PC-9 (cell line): ENCODE measurements at regions not wholly inside any gene's neighbourhood (a gene's known extent, or its start where the extent isn't known, plus 50 kb on each side); places are given as distances from the start of the nearest gene placed in this dataset.

Experiments used
- BruUV-seq: library from RNA; stranded (reverse); fragments of 400-500 nt; replicated peaks from 2 replicates; lab custom pipeline; 2021; lab: Mats Ljungman, UMichigan
- CTCF ChIA-PET: fragments of 300-600 bp; sonication (Branson Sonifier 250); formaldehyde crosslinking; loops from one replicate; lab custom pipeline; 2022; ENCODE audit warnings: antibody characterized with exemption; lab: Charles Lee
- POLR2A ChIA-PET: fragments of 300-600 bp; sonication (Branson Sonifier 250); formaldehyde crosslinking; loops from one replicate; lab custom pipeline; 2022; ENCODE audit warnings: antibody characterized with exemption; ENCODE audit not compliant: unreplicated experiment; lab: Charles Lee
- DNase-seq, 2 experiments: peaks; one replicate each; pipeline versions ENCODE4 v3.0.0 to v3.0.0-alpha.2; 2015 to 2022; ENCODE audit warnings: mixed read lengths in 1 of 2
- H2AFZ ChIP-seq: fragments of 200-600 bp; sonication (generic); 2 replicates; pipeline ENCODE4 v1.8.1; 2017; ENCODE audit warnings: antibody characterized with exemption
- H3F3A ChIP-seq: fragments of 200-600 bp; sonication (generic); 2 replicates; pipeline ENCODE4 v1.8.1; 2017; ENCODE audit warnings: antibody characterized with exemption, mild to moderate bottlenecking, low read depth; ENCODE audit not compliant: insufficient read depth
- H3K27ac ChIP-seq: fragments of 200-600 bp; sonication (generic); 2 replicates; pipeline ENCODE4 v1.6.1; 2016; ENCODE audit warnings: mixed run types
- H3K27me3 ChIP-seq: fragments of 200-600 bp; sonication (generic); 2 replicates; pipeline ENCODE4 v1.6.1; 2016; ENCODE audit warnings: low read depth, mixed run types; ENCODE audit not compliant: insufficient read depth
- H3K36me3 ChIP-seq: fragments of 200-600 bp; sonication (generic); 2 replicates; pipeline ENCODE4 v1.6.1; 2016; ENCODE audit warnings: low read depth, mixed run types
- H3K4me1 ChIP-seq: fragments of 200-600 bp; sonication (generic); replicated peaks from 2 replicates; pipeline ENCODE4 v1.6.1; 2016; ENCODE audit warnings: mixed run types; ENCODE audit not compliant: insufficient read depth
- H3K4me2 ChIP-seq: fragments of 200-600 bp; sonication (generic); 2 replicates; pipeline ENCODE4 v1.6.1; 2017; ENCODE audit warnings: mixed run types
- H3K4me3 ChIP-seq: fragments of 200-600 bp; sonication (generic); 2 replicates; pipeline ENCODE4 v1.6.1; 2016; ENCODE audit warnings: mixed run types
- H3K79me2 ChIP-seq: fragments of 200-600 bp; sonication (generic); 2 replicates; pipeline ENCODE4 v1.6.1; 2017; ENCODE audit warnings: low read depth, mixed run types
- H3K9me2 ChIP-seq: fragments of 200-600 bp; sonication (generic); 2 replicates; pipeline ENCODE4 v1.8.1; 2017; ENCODE audit warnings: mild to moderate bottlenecking; ENCODE audit not compliant: insufficient read depth
- H3K9me3 ChIP-seq: fragments of 200-600 bp; sonication (generic); 2 replicates; pipeline ENCODE4 v1.8.1; 2016; ENCODE audit warnings: low read depth; ENCODE audit not compliant: insufficient read depth
- H4K20me1 ChIP-seq: fragments of 200-600 bp; sonication (generic); 2 replicates; pipeline ENCODE4 v1.8.1; 2017; ENCODE audit not compliant: insufficient read depth
- CTCF ChIP-seq: fragments of 200-600 bp; sonication (generic); conservative IDR thresholded peaks from 2 replicates; pipeline ENCODE4 v1.6.1; 2017; ENCODE audit warnings: mixed run types, antibody characterized with exemption, mild to moderate bottlenecking, moderate library complexity
- EZH2 ChIP-seq: fragments of 200-600 bp; sonication (generic); IDR thresholded peaks from 2 replicates; pipeline ENCODE4 v1.8.0; 2017; ENCODE audit warnings: antibody characterized with exemption, low read depth
- intact Hi-C: fragments of 100-400 bp; cut with micrococcal nuclease; formaldehyde crosslinking; loops from one replicate; pipeline ENCODE4 v1.10.0; 2022; ENCODE audit not compliant: unreplicated experiment

DNA sequence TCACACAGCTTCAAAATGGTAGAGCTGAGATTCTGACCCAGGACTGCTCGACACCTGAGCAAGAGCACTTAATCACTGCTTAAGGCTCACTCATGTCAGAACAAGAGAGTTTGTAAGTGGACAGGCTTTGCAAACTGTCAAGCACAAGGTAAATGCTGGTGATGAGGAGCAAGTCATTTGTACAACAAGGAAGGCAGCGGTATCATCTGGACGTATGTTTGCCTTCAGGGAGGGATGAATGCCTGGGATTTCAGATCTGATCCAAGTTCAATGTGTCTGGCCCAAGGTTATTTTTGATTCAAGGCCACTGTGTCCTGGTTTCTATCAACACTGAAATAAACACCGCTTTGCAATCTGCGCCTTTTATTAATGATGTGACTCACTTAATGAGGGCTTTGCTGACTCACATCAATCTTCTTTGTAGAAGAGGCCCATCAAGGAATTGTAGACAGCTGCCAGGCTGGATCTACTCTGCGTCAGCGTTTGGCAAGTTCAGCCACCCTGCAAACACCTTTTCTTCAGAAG is 174.4 kb upstream of the HS3ST3A1 start:
- Histone ChIP-seq H3K9me2 (no peaks in the 10 kb centered on the region), H3F3A (no peaks in the 10 kb centered on the region), H3K36me3 (no peaks in the 10 kb centered on the region), H3K4me2 (no peak overlapping the region), H3K4me1 (no peaks in the 10 kb centered on the region), H3K27ac (no peak overlapping the region), H4K20me1 (no peaks in the 10 kb centered on the region), H3K27me3 (no peaks in the 10 kb centered on the region), H3K79me2 (no peaks in the 10 kb centered on the region), H2AFZ (no peak overlapping the region), H3K4me3 (no peak overlapping the region), H3K9me3 (no peaks in the 10 kb centered on the region)
- ChIA-PET CTCF (no interaction called here), POLR2A (no interaction called here)
- intact Hi-C loops = no loop called here
- BruUV-seq = no TSS peak
- no peak for DNase-seq
- no peak for TF ChIP-seq CTCF
- no peak for TF ChIP-seq EZH2

DNA sequence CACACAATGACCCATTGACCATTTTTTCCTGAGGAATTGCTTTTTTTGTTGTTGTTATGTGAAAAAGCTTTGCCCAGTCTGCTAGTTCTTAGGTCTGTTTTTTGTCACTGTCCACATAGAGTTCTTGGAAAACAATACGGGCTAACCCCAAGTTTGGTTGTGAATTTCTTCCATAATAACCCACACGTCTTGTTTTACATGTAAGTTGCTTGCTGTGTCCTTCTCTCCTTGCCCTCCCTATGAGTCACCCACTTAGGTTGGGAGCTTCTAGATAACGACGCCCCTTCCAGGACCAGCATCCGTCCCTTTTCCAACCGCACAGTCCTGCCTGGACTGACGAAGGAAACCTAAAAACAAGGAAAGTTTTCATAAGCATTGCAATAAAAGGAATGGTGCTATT is 175.3 kb upstream of the HS3ST3A1 start:
- Histone ChIP-seq H3K4me2 (no peak overlapping the region), H3K27me3 (no peaks in the 10 kb centered on the region), H3K27ac (no peak overlapping the region), H4K20me1 (no peaks in the 10 kb centered on the region), H3K9me3 (no peaks in the 10 kb centered on the region), H3K79me2 (no peaks in the 10 kb centered on the region), H2AFZ (no peak overlapping the region), H3K4me3 (no peak overlapping the region), H3K36me3 (no peaks in the 10 kb centered on the region), H3F3A (no peaks in the 10 kb centered on the region), H3K4me1 (no peaks in the 10 kb centered on the region), H3K9me2 (no peaks in the 10 kb centered on the region)
- intact Hi-C loops = no loop called here
- CTCF ChIA-PET = no interaction called here
- DNase-seq = no peak
- POLR2A ChIA-PET = no interaction called here
- TF ChIP-seq EZH2 = no peak
- no peak for TF ChIP-seq CTCF
- BruUV-seq = no TSS peak

DNA sequence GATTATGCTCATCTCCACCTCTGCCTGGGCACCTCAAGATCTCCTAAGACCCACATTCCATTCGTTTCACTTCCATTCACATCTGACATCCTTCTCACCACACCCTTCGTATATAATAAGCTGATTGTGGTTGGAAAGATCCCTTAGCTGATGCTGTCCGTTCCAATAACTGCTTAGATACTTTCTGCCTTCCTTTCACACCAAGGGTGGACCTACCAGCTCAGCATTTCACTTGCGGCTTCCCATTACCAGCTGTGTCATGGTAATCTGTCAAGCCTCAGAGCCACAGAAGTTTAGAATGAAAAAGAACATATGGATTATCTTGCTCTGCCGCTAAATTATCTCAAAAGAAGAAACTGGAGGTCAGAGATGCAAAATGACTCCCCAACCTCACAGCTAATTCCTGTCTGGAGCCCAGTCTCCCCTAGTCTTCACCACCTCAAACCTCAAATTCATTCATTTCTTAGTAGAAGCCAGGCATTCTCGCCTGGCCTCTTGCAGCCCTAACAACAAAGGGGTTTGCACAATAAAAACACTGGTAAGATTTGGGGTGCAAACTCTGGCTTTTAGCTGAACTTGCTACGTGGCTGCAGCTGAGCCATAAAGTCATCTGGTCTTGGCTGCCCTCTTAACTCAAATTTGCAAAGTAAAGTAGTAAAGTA is 182.8 kb upstream of the HS3ST3A1 start:
- POLR2A ChIA-PET = no interaction called here
- no peaks in the 10 kb centered on the region for H3K9me3 ChIP-seq
- H3F3A ChIP-seq = no peaks in the 10 kb centered on the region
- H3K9me2 ChIP-seq = no peaks in the 10 kb centered on the region
- H3K27ac ChIP-seq = no peak overlapping the region
- no peak for DNase-seq
- no peaks in the 10 kb centered on the region for H3K36me3 ChIP-seq
- TF ChIP-seq CTCF = no peak
- no peak for TF ChIP-seq EZH2
- H2AFZ ChIP-seq = no peak overlapping the region
- H3K4me1 ChIP-seq = no peaks in the 10 kb centered on the region
- CTCF ChIA-PET = no interaction called here
- no peaks in the 10 kb centered on the region for H3K79me2 ChIP-seq
- no TSS peak for BruUV-seq
- no peaks in the 10 kb centered on the region for H4K20me1 ChIP-seq
- no peaks in the 10 kb centered on the region for H3K27me3 ChIP-seq
- H3K4me3 ChIP-seq = no peak overlapping the region
- intact Hi-C loops = no loop called here
- H3K4me2 ChIP-seq = no peak overlapping the region
